RKO (cell line): ENCODE measurements at regions not wholly inside any gene's neighbourhood (a gene's known extent, or its start where the extent isn't known, plus 50 kb on each side); places are given as distances from the start of the nearest gene placed in this dataset.

ENCODE experiments used
- DNase-seq: peaks from one replicate; pipeline ENCODE4 v3.0.0-alpha.2; 2016; ENCODE audit warnings: low spot score

DNA sequence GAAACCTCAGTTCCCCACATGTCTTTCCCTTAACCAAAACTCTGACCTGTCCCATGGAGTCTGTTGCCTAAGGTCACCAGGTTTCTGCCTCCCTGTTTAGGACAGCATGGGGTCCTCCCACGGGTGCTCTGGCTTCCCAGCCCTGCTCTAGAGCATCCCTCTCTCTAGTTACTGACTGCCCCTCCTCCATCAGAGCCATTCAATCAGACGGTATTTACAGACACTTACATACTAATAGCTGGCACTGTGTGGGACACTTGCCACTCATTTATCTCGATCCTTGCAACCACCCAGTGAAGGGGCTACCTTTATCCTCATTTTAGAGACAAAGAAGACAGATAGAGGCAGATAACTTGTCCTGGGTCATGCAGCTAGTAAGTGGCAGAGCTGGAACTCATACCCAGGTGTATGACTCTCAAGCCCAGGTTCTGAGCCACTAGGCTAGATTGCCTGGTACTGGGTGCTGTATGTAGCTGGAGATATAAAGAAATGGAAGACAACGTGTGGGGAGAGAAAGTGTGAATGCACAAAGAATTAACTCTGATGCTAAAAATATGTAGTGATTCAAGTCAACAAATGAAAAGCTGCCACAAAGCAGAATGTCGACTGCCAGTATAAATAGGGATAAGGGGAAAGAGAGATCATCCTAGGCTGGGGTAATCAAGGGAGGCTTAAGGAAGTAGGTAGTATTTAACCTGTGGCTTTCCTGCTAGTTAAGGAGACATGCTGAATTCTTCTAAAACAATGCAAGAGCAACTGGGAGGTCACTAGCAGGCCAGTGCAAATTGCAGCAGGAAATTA, 52.5 kb upstream of the PDE8B start:
- no peak for DNase-seq

DNA sequence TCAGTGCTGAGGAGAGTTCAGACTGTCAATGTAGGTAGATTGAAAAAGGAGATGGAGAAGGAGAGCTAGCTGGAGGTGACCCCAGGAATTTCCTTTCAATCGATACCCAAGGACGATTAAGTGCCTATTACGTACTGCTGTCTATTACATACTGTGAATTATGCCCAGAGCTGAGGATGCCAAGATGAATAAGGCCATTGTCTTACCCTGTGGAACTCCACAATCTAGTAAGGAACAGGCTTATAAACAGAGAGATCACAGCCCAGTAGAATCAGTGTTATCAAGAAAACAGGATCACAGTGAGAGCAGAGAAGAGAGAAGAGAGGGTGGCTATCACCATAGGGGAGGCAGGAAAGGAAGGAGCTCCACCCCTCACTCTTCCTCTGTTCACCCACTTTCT, 54.1 kb upstream of the PDE8B start:
- no peak for DNase-seq

DNA sequence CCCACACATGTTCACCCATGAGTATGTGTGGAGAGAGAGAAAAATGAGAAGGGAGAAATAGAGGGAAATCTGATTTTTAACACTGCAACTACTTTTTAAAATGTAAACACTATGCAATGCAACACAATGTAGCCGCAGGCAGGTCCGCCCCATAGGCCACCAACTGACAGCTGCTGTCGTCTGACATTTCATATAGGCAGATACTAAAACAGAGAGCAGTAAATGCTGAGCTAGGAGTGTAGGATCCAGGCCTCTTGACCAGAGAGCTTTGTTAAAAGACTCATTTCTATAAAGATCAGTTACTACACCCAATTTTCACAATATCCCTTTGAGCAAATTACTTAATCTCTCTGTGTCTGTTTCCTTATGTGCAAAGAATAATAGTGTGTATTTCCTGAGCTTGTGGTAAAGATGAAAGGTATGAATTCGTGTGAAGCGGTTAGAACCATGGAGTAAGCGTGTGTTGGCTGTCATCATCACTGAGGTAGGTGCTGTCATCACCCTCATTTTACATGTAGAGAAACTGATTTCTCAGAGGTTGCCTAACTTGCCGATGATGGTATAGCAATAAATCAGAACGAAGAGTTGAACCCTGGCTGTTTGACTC, 55.2 kb upstream of the PDE8B start:
- no peak for DNase-seq

DNA sequence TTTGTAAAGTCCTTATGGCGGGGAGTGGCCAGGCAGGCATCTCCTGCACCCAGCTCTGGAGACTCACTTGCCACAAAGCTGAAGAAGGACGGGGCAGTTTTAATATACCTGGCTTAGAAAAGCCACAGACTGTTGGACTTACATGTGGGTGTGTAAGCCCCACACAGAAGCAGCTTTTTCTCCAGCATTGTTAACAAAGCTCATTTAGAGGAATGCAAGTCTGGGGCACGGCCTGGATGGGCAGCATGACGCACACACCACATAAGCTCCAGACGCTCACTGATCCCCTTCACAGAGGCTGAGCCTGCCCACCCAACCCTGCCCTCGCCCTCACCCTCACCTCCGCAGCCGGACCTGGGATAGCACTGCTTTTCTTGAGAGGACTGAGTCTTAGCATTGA, 58.0 kb upstream of the PDE8B start:
- no peak for DNase-seq

DNA sequence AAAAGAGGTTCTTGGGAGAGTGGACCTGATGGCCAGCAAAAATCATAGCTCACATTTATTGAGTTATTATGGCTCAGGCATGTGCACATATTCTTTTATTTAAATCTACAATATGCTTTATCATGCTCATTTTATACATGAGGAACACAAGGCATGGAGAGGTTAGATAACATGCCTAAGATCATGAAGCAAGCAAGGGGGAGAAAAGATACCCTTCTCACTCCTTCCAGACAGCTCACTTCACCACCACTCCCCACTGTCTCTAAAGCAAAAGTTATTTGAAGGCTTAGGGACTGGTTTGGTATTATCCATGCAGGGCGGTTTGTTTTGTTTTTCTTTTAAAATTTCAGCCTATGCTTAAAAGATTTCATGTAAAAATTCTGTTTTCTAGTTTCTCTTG, 59.0 kb upstream of the PDE8B start:
- no peak for DNase-seq

DNA sequence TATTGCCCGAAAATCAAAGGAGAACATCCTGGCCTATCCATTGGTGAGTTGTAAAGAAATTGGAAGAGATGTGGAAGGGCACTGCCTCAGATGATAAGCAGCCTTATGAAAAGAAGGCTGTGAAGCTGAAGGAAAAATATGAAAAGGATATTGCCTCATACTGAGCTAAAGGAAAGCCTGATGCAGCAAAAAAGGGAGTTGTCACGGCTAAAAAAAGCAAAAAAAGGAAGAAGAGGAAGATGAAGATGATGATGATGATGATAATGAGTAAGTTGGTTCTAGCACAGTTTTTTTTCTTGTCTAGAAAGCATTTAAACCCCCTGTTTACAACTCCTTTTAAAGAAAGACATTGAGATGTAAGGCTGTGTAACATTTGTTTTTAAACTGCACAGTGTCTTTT, 59.8 kb upstream of the ZBED3 start:
- no peak for DNase-seq

DNA sequence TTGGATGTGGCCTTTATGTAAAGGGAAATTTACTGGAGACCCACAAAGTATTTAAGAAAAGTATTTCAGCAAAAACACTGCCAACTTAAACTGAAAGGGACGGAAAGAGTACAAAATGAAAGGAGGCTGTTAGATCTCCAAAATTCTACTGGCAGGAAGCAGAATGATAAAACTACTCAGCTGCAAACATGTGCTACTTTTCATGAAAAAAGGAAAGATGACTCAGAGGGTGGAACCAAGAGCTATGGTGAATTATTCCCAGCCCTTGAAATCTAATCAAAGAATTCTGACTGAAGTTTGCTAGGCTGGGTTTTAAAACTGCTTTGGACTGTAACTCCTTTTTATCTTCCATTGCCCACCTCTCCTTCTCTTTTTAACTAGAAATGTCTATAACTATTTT, 58.6 kb upstream of the ZBED3 start:
- DNase-seq = peak; percentile 9

DNA sequence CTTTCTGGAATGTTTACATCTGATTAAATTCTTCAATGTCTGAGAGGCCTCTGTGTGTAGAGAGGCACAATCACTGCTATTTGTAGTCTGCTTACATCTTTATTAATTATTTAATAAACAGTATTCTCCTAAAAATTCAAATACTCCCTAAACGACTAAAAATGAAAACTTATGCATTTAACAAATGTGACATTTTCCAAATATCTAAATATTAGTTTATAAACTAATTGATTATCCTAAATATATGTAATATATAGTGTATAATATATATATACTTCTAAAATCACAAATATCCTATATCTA, 57.7 kb upstream of the ZBED3 start:
- DNase-seq = no peak

DNA sequence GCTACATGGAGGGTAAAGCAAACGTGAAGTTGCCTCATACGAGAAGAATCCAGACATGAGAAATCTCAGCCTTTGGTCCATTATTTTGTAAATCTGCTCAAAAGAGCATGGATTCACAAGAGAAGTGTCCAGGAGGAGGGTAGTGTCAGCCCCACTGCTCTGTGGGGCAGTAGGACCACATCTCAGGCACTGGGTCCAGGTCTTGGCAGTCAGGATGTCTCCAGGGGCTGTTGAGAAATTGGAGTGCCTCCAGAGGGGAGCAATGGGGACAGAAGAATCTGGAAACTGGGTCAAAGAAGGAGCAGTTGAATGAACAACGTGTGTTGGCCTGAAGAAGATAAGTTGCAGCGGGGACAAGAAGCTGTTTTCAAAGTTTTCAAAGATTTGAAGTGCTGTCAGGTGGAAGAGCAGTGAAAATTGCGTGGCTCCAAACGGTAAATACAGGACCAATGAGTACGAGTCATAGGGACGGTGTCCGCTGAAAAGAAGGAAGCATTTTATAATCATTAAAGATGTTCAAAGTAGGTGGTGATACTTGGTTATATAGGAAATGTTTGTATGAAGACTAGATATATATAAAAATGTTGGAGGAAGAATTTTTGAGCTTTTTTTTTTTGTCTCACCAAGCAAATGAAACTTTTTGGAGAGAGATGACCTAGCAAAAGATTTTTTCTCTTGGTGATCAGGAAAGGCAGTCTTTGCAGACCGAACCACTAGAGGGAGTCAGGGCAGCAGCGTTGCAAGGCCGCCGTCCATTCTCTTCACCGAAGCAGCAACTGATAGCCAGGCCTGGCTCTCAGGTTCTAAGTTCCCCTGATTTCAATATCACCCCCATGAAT, 57.1 kb upstream of the ZBED3 start:
- DNase-seq = peak; percentile 82

DNA sequence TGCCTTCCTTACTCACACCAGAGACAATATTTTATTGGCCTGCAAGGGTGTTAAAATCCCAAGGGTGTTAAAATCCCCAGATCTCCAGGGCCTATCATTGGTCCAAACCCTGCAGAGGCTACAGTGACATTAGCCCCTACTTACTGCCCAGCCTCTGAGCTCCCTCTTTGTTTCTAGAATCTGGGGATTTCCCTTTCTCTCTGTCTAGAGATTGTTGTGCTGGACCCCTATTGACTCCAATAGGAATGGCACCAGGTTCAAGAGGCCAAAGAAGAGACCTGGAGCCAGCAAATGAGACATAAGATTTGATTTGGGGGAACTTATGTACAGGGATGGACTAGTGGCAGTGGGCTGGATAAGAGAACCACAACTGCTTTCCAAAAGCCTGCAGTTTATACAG, 53.3 kb upstream of the ZBED3 start:
- no peak for DNase-seq

DNA sequence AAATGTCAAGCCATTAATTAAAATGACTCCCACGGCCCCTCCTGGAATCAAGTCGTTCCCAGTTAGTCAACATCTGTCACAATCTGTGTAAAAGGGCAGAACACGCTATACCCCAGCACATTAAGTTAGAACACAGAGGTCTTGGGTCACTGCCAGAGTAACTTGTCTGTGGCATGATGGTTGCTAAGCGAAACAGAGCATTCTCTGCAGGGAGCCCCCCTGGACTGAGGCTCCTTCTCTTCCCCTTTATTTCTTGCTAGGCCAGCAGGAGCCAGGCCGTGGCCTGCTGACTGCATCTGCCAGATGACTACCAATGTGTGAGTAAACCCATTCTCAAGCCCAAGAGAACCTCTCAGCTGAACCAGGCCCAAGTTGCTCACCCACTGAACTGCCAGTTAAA, 51.9 kb upstream of the ZBED3 start:
- DNase-seq = no peak
